ENCODE measurements at regions not wholly inside any gene's neighbourhood (a gene's known extent, or its start where the extent isn't known, plus 50 kb on each side); places are given as distances from the start of the nearest gene placed in this dataset.
"Not testable (repeated sequence)": the region's sequence is repeated elsewhere in the genome, so short reads cannot be mapped to it uniquely, and the experiment has no call there.

DNA sequence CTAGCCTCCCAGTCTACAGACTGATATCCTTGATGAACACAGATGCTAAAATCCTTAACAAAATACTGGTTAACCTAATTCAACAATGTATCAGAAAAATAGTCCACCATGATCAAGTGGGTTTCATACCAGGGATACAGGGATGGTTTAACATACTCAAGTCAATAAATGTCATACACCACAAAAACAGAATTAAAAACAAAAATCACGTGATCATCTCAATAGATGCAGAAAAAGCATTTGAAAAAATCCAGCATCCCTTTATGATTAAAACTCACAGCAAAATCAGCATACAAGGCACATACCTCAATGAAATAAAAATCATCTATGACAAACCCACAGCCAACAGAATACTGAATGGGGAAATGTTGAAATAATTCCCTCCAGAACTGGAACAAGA lies 685.7 kb upstream of the DPPA4 start:
- TF ChIP-seq CREM (CRISPR knock-in tag; IDR thresholded peaks at IDR 0.05); NR3C1 (CRISPR knock-in tag; conservative IDR thresholded peaks at IDR 0.05; ENCODE audit: low read depth); CREB1 (CRISPR knock-in tag; IDR thresholded peaks at IDR 0.05); FOXJ3 (CRISPR knock-in tag; IDR thresholded peaks at IDR 0.05; ENCODE audit: borderline replicate concordance); NFYB (CRISPR knock-in tag; conservative IDR thresholded peaks at IDR 0.05; ENCODE audit: low read depth); JUN (CRISPR knock-in tag; IDR thresholded peaks at IDR 0.05); SMAD3 (CRISPR knock-in tag; IDR thresholded peaks at IDR 0.05; ENCODE audit: borderline replicate concordance); ESRRA (CRISPR knock-in tag; IDR thresholded peaks at IDR 0.05; ENCODE audit: borderline replicate concordance); FOXP1 (CRISPR knock-in tag; IDR thresholded peaks at IDR 0.05; ENCODE audit: borderline replicate concordance); EMX1 (CRISPR knock-in tag; IDR thresholded peaks at IDR 0.05): not testable (repeated sequence)
- TF ChIP-seq, protein P1, sequence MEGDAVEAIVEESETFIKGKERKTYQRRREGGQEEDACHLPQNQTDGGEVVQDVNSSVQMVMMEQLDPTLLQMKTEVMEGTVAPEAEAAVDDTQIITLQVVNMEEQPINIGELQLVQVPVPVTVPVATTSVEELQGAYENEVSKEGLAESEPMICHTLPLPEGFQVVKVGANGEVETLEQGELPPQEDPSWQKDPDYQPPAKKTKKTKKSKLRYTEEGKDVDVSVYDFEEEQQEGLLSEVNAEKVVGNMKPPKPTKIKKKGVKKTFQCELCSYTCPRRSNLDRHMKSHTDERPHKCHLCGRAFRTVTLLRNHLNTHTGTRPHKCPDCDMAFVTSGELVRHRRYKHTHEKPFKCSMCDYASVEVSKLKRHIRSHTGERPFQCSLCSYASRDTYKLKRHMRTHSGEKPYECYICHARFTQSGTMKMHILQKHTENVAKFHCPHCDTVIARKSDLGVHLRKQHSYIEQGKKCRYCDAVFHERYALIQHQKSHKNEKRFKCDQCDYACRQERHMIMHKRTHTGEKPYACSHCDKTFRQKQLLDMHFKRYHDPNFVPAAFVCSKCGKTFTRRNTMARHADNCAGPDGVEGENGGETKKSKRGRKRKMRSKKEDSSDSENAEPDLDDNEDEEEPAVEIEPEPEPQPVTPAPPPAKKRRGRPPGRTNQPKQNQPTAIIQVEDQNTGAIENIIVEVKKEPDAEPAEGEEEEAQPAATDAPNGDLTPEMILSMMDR (IDR thresholded peaks at IDR 0.05), result not testable (repeated sequence)
- TF ChIP-seq, protein P2, sequence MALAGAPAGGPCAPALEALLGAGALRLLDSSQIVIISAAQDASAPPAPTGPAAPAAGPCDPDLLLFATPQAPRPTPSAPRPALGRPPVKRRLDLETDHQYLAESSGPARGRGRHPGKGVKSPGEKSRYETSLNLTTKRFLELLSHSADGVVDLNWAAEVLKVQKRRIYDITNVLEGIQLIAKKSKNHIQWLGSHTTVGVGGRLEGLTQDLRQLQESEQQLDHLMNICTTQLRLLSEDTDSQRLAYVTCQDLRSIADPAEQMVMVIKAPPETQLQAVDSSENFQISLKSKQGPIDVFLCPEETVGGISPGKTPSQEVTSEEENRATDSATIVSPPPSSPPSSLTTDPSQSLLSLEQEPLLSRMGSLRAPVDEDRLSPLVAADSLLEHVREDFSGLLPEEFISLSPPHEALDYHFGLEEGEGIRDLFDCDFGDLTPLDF (CRISPR knock-in tag; IDR thresholded peaks at IDR 0.05), result not testable (repeated sequence)
- TF ChIP-seq, protein P3, sequence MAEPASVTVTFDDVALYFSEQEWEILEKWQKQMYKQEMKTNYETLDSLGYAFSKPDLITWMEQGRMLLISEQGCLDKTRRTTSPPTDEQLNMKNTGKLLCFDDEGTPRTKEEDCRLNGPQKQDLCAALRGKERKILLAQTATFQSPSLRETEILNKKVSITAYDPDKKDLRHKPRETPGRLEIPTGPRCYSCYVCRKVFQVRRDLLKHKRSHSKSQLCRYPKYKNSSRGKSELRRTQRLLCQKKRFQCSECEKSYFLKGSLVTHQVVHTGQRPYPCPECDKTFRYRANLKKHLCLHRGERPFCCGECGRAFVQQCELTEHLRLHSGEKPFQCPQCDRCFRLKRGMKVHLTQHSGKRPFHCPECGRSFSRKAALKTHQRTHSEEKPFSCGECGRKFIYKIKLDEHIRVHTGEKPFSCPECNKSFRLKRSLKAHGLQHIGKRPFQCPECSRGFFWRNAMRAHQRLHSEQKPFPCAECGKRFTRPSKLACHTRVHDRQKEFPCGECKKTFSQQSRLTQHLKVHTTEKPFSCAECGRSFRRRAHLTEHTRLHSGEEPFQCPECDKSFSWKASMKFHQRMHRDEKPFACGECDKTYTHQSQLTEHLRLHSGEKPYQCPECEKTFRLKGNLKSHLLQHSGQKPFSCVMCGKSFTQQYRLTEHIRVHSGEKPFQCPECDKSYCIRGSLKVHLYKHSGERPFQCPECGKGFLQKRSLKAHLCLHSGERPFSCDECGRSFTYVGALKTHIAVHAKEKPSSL (CRISPR knock-in tag; conservative IDR thresholded peaks at IDR 0.05), result not testable (repeated sequence)

All from WTC11 (cell line).